Activated naive CD8-positive, alpha-beta T cell treated with anti-CD3 and anti-CD28 coated beads, Interleukin-2, amount 50 U/mL, for 24 hours (primary cell): ENCODE measurements at regions not wholly inside any gene's neighbourhood (a gene's known extent, or its start where the extent isn't known, plus 50 kb on each side); places are given as distances from the start of the nearest gene placed in this dataset.

ENCODE experiments used
- ATAC-seq: fragments of 150-1000 bp; cut with Tn5 transposase; one replicate; pipeline ENCODE4 v1.10.0; 2021
- DNase-seq: peaks from one replicate; pipeline ENCODE4 v3.0.0; 2021
- H3K27ac Mint-ChIP-seq: one replicate; pipeline ENCODE4 v1.8.0; 2021; ENCODE audit warnings: mild to moderate bottlenecking, mixed read lengths
- H3K27me3 Mint-ChIP-seq: one replicate; pipeline ENCODE4 v1.8.0; 2021; ENCODE audit warnings: mixed read lengths
- H3K36me3 Mint-ChIP-seq: one replicate; pipeline ENCODE4 v1.8.0; 2021; ENCODE audit warnings: low read depth, mixed read lengths
- H3K4me1 Mint-ChIP-seq: one replicate; pipeline ENCODE4 v1.8.0; 2021; ENCODE audit warnings: mixed read lengths
- H3K4me3 Mint-ChIP-seq: one replicate; pipeline ENCODE4 v1.8.0; 2021; ENCODE audit warnings: mild to moderate bottlenecking, moderate library complexity, mixed read lengths
- H3K9me3 Mint-ChIP-seq: one replicate; pipeline ENCODE4 v1.8.0; 2021; ENCODE audit warnings: mixed read lengths

DNA sequence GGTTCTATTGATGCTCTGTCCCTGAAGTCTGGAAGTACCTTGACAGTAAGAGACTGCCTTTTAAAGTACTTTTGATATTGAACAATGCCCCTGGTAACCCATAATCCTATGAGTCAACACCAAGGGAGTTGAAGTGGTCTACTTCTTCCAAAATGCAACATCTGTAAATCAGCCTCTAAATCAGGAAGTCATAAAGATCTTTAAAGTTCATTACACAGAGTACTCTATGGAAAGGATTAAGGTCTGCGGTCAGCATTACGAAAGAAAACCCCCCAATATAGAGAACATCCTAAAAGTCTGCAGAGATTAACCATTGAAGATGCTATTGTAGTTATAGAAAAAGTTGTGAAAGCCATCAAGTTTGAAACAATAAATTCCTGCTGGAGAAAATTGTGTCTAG lies 52.7 kb upstream of the CMC1 start:
- Mint-ChIP-seq H3K27ac (no peak overlapping the region), H3K36me3 (no peaks in the 10 kb centered on the region), H3K4me1 (no peaks in the 10 kb centered on the region), H3K9me3 (no peaks in the 10 kb centered on the region), H3K4me3 (no peak overlapping the region), H3K27me3 (no peaks in the 10 kb centered on the region)
- DNase-seq = no peak
- ATAC-seq = no peak

- Mint-ChIP-seq H3K36me3 (no peaks in the 10 kb centered on the region), H3K4me1 (no peaks in the 10 kb centered on the region), H3K27me3 (no peaks in the 10 kb centered on the region), H3K4me3 (no peak overlapping the region), H3K27ac (no peak overlapping the region), H3K9me3 (no peaks in the 10 kb centered on the region)
- DNase-seq = no peak
- no peak for ATAC-seq
Observed at GRCh38 chr3:28191363-28191762, 50.1 kb upstream of the CMC1 start.
